ENCODE measurements at regions not wholly inside any gene's neighbourhood (a gene's known extent, or its start where the extent isn't known, plus 50 kb on each side); places are given as distances from the start of the nearest gene placed in this dataset.

GRCh38 chr14:62428429-62429203, 616.6 kb downstream of the KCNH5 start:
- CTCF ChIA-PET (ENCODE audit: low intra/inter-chr PET ratio) = no interaction called here
- H3K9me3 ChIP-seq (replicated peaks; ENCODE audit: control insufficient read depth, insufficient read depth, low read depth, low read length) = no peaks in the 10 kb centered on the region

More at GRCh38 chr14:62428429-62429203, 616.6 kb downstream of the KCNH5 start:
- DNase-seq (ENCODE audit: extremely low read depth in 1 of 4, low spot score in 3 of 4) (no peak), ATAC-seq (no peak), FAIRE-seq (no peak)
- no peaks in the 10 kb centered on the region for H3K9me1 ChIP-seq (ENCODE audit: control insufficient read depth, insufficient read depth, low read length)
- BruUV-seq (replicated peaks) = no TSS peak
- H2AFZ ChIP-seq (ENCODE audit: low read depth, low read length) = no peak overlapping the region
- 0% methylated on average over 5 of the region's 5 CpGs for WGBS (ENCODE audit: insufficient coverage, low coverage, missing lambda C conversion rate)
- intact Hi-C loops (cut with micrococcal nuclease) = no loop called here
- H3K4me3 ChIP-seq = no peak overlapping the region
- no peak for TF ChIP-seq POLR3G (IDR thresholded peaks at IDR 0.05; ENCODE audit: extremely low read depth, insufficient read length, insufficient replicate concordance)
- TF ChIP-seq BCL6 (CRISPR knock-in tag; IDR thresholded peaks at IDR 0.05) = no peak
- no peak for TF ChIP-seq ARID2 (IDR thresholded peaks at IDR 0.05)
- TF ChIP-seq SRF (CRISPR knock-in tag; IDR thresholded peaks at IDR 0.05) = no peak
- TF ChIP-seq THRA (IDR thresholded peaks at IDR 0.05) = no peak
- TF ChIP-seq ATF1 (CRISPR knock-in tag; IDR thresholded peaks at IDR 0.05) = no peak
- no peak for TF ChIP-seq ATF1 (tag; IDR thresholded peaks at IDR 0.05)
- no peak for TF ChIP-seq EHMT2 (IDR thresholded peaks at IDR 0.05)
- no peak for TF ChIP-seq ZNF146 (CRISPR knock-in tag; IDR thresholded peaks at IDR 0.05; ENCODE audit: unreplicated experiment)
- no peak for TF ChIP-seq SFPQ (IDR thresholded peaks at IDR 0.05; ENCODE audit: low read depth, low read length)
- TF ChIP-seq ZNF655 (CRISPR knock-in tag; IDR thresholded peaks at IDR 0.05) = no peak
- TF ChIP-seq POLR2B (IDR thresholded peaks at IDR 0.05; ENCODE audit: low read depth, partially characterized antibody) = no peak
- TF ChIP-seq ZBTB33 (CRISPR knock-in tag; IDR thresholded peaks at IDR 0.05) = no peak
- no peaks in the 10 kb centered on the region for H3K27me3 ChIP-seq (ENCODE audit: control insufficient read depth in 2 of 2, insufficient read depth in 2 of 2, low read length in 2 of 2)
- no peaks in the 10 kb centered on the region for H3K79me2 ChIP-seq (ENCODE audit: control insufficient read depth, insufficient read depth, low read length)
- H3K9ac ChIP-seq (ENCODE audit: insufficient read depth in 1 of 2, low read depth in 2 of 2, low read length in 2 of 2) = no peak overlapping the region
- POLR2A ChIA-PET = no interaction called here
- no peaks in the 10 kb centered on the region for H4K20me1 ChIP-seq (replicated peaks; ENCODE audit: control insufficient read depth, insufficient read depth, low read length)
- in situ Hi-C loops (cut with MboI) = no loop called here
- no peaks in the 10 kb centered on the region for H3K36me3 ChIP-seq (ENCODE audit: control insufficient read depth, insufficient read depth, low read length)
- H3K27ac ChIP-seq (ENCODE audit: extremely low read depth, low read depth, low read length) = no peak overlapping the region
- H3K4me1 ChIP-seq (replicated peaks in 1 of 2; ENCODE audit: control insufficient read depth in 2 of 2, insufficient read depth in 2 of 2, low read length in 2 of 2) = no peaks in the 10 kb centered on the region
- no peak overlapping the region for H3K4me2 ChIP-seq (ENCODE audit: insufficient read depth, low read length)
